ENCODE measurements at regions not wholly inside any gene's neighbourhood (a gene's known extent, or its start where the extent isn't known, plus 50 kb on each side); places are given as distances from the start of the nearest gene placed in this dataset.

- WGBS, 2 donors: 95 to 98% methylated on average over 6 of the region's 6 CpGs
- H3K4me3 ChIP-seq: no peak overlapping the region
- peak overlapping the region; percentile 28 to 76 (median 59) for H3K27ac ChIP-seq
- H3K9me3 ChIP-seq: no peaks in the 10 kb centered on the region
- H3K4me1 ChIP-seq: peaks cover 51 to 65% (median 54%) of the 10 kb centered on the region in 4 donors
- peaks cover 0 to 31% (median 10%) of the 10 kb centered on the region in 4 donors for H3K36me3 ChIP-seq
- ATAC-seq (ENCODE audit: low FRiP score in 2 of 2) (no peak), DNase-seq (no peak)
- TF ChIP-seq POLR2A (IDR thresholded peaks at IDR 0.05) (no peak), POLR2AphosphoS5 (IDR thresholded peaks at IDR 0.05) (no peak), EP300 (IDR thresholded peaks at IDR 0.05) (no peak), CTCF (IDR thresholded peaks at IDR 0.05) (no peak)
- H3K27me3 ChIP-seq: no peaks in the 10 kb centered on the region
These were observed 56.5 kb upstream of the RASA2 start for GRCh38 chr3:141430316-141430715.

- no peaks in the 10 kb centered on the region for H3K27me3 ChIP-seq
- DNase-seq (no peak), ATAC-seq (ENCODE audit: low FRiP score in 2 of 2) (no peak)
- no peak overlapping the region for H3K4me3 ChIP-seq
- TF ChIP-seq EP300 (IDR thresholded peaks at IDR 0.05) (peak in 1 of 4 donors; percentile 62), POLR2AphosphoS5 (IDR thresholded peaks at IDR 0.05) (no peak)
- H3K4me1 ChIP-seq: peaks cover 37 to 51% (median 47%) of the 10 kb centered on the region in 4 donors
- 53 to 61% methylated on average over 18 of the region's 18 CpGs for WGBS, 2 donors
- peak overlapping the region; percentile 48 to 76 (median 59) for H3K27ac ChIP-seq
- H3K36me3 ChIP-seq: peaks cover 0 to 31% (median 10%) of the 10 kb centered on the region in 4 donors
- H3K9me3 ChIP-seq: no peaks in the 10 kb centered on the region
These were observed 55.1 kb upstream of the RASA2 start for GRCh38 chr3:141431411-141432378.

GRCh38 chr3:141432904-141433303, 53.9 kb upstream of the RASA2 start:
- no peak for ATAC-seq (ENCODE audit: low FRiP score in 2 of 2)
- no peak for DNase-seq
- H3K27ac ChIP-seq: no peak overlapping the region
- H3K4me1 ChIP-seq: peaks cover 28 to 44% (median 41%) of the 10 kb centered on the region in 4 donors
- WGBS, 2 donors: 98% methylated on average over 2 of the region's 2 CpGs
- H3K9me3 ChIP-seq: no peaks in the 10 kb centered on the region
- H3K27me3 ChIP-seq: no peaks in the 10 kb centered on the region
- H3K4me3 ChIP-seq: no peak overlapping the region
- TF ChIP-seq POLR2AphosphoS5 (IDR thresholded peaks at IDR 0.05) (no peak), EP300 (IDR thresholded peaks at IDR 0.05) (no peak), CTCF (IDR thresholded peaks at IDR 0.05) (no peak), POLR2A (IDR thresholded peaks at IDR 0.05) (no peak)
- H3K36me3 ChIP-seq: peaks cover 0 to 29% (median 7%) of the 10 kb centered on the region in 4 donors

- H3K4me3 ChIP-seq: no peak overlapping the region
- no peak for TF ChIP-seq POLR2A (IDR thresholded peaks at IDR 0.05)
- TF ChIP-seq CTCF (IDR thresholded peaks at IDR 0.05): no peak
- TF ChIP-seq POLR2AphosphoS5 (IDR thresholded peaks at IDR 0.05): no peak
- no peak for TF ChIP-seq EP300 (IDR thresholded peaks at IDR 0.05)
- H3K27ac ChIP-seq: peak overlapping the region in 2 of 4 donors; percentile 3 to 32
- ATAC-seq (ENCODE audit: low FRiP score in 2 of 2) (no peak), DNase-seq (no peak)
- WGBS, 2 donors: 87 to 90% methylated on average over 2 of the region's 2 CpGs
- H3K4me1 ChIP-seq: peaks cover 28 to 45% (median 40%) of the 10 kb centered on the region in 4 donors
- H3K36me3 ChIP-seq: peaks cover 0 to 28% (median 8%) of the 10 kb centered on the region in 4 donors
- no peaks in the 10 kb centered on the region for H3K9me3 ChIP-seq
- H3K27me3 ChIP-seq: no peaks in the 10 kb centered on the region
These were observed 52.6 kb upstream of the RASA2 start for GRCh38 chr3:141434255-141434654.

GRCh38 chr3:141436180-141436579, 50.6 kb upstream of the RASA2 start:
- H3K27ac ChIP-seq: peak overlapping the region in 1 of 4 donors; percentile 18

More at GRCh38 chr3:141436180-141436579, 50.6 kb upstream of the RASA2 start:
- DNase-seq (no peak), ATAC-seq (ENCODE audit: low FRiP score in 2 of 2) (no peak)
- no peaks in the 10 kb centered on the region for H3K27me3 ChIP-seq
- 89 to 90% methylated on average over 3 of the region's 3 CpGs for WGBS, 2 donors
- H3K9me3 ChIP-seq: no peaks in the 10 kb centered on the region
- peaks cover 20 to 48% (median 37%) of the 10 kb centered on the region in 4 donors for H3K4me1 ChIP-seq
- H3K4me3 ChIP-seq: no peak overlapping the region
- H3K36me3 ChIP-seq: peaks cover 0 to 13% (median 4%) of the 10 kb centered on the region in 4 donors
- TF ChIP-seq POLR2A (IDR thresholded peaks at IDR 0.05) (no peak), CTCF (IDR thresholded peaks at IDR 0.05) (no peak), POLR2AphosphoS5 (IDR thresholded peaks at IDR 0.05) (no peak), EP300 (IDR thresholded peaks at IDR 0.05) (no peak)
